GM21619 (cell line): ENCODE measurements at regions not wholly inside any gene's neighbourhood (a gene's known extent, or its start where the extent isn't known, plus 50 kb on each side); places are given as distances from the start of the nearest gene placed in this dataset.
"Not testable (repeated sequence)": the region's sequence is repeated elsewhere in the genome, so short reads cannot be mapped to it uniquely, and the experiment has no call there.

ENCODE experiments used
- ATAC-seq: cut with Tn5 transposase; IDR thresholded peaks from one replicate; pipeline ENCODE4 v1.9.1; 2021; ENCODE audit not compliant: unreplicated experiment

- ATAC-seq: no peak
These were observed 683.2 kb upstream of the IGFBP3 start for GRCh38 chr7:46604241-46604661.

DNA sequence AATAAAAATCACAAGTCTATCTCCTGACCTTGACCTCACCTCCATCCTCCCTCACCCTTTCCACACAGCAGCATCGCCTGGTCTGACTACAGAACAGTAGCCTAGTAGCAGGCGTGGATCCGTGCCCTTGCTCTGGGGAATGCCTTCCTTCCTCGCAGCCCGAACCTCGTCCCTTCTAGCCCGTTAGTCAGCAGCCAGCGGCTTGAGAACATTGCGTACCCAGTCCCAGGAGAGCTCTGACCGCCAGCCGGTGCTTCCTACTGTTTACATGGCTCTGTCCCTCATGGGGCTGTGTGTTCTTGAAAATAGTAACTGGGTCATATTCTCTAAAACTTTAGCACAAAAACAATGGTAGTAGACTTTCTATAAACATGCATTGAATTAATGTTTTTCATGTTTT lies 682.7 kb upstream of the IGFBP3 start:
- no peak for ATAC-seq

DNA sequence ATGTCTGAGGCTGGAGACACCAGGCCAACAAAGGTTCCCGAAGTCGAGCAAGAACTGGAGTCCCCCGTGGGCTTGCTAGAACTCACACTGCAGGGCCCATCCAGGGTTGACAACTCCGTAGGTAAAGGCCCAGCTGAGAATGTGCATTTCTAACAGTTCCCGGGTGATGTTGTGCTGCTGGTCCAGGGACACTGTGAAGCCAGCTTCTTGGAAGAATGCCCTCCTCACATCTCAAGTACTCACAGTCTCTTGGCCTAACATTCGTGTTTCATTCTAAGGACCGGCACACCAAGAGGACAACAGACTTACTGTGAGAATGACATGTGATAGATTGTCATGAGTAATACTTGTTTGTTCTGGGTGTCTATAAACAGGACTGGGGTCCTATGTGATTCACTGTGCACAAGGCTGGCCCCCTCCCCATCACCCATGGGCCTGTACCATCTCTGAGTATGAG lies 682.3 kb upstream of the IGFBP3 start:
- ATAC-seq: no peak

- no peak for ATAC-seq
These were observed 679.3 kb upstream of the IGFBP3 start for GRCh38 chr7:46600340-46600739.

GRCh38 chr7:46594831-46595230 lies 673.8 kb upstream of the IGFBP3 start:
- ATAC-seq: not testable (repeated sequence)

DNA sequence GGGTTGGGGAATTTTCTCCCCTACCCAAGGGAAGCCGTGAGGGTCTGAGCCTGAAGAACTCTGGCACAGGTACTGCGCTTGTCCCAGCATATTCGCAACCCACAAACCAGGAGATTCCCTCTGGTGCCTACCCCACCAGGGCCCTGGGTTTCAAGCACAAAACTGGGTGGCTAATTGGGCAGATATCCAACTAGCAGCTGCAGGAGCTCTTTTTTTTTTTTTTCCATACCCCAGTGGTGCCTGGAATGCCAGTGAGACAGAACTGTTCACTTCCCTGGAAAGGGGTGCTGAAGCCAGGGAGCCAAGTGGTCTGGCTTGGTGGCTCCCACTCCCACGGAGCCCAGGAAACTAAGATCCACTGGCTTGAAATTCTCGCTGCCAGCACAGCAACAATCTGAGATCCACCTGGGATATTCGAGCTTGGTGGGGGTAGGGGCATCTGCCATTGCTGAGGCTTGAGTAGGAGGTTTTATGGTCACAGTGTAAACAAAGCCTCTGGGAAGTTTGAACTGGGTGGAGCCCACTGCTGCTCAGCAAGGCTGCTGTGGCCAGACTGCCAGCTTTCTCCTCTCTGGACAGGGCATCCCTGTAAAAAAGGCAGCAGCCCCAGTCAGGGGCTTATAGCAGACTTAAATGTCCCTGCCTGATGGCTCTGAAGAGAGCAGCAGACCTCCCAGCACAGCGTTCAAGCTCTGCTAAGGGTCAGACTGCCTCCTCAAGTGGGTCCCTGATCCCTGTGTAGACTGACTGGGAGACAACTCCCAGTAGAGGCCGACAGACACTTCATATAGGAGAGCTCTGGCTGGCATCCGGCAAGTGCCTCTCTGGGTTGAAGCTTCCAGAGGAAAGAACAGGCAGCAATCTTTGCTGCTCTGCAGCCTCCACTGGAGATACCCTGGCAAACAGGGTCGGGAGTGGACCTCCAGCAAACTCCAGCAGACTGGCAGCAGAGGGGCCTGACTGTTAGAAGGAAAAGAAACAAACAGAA lies 670.1 kb upstream of the IGFBP3 start:
- ATAC-seq: not testable (repeated sequence)

GRCh38 chr7:46589286-46589685 lies 668.2 kb upstream of the IGFBP3 start:
- no peak for ATAC-seq

- ATAC-seq: no peak
These were observed 665.3 kb upstream of the IGFBP3 start for GRCh38 chr7:46586406-46586805.

DNA sequence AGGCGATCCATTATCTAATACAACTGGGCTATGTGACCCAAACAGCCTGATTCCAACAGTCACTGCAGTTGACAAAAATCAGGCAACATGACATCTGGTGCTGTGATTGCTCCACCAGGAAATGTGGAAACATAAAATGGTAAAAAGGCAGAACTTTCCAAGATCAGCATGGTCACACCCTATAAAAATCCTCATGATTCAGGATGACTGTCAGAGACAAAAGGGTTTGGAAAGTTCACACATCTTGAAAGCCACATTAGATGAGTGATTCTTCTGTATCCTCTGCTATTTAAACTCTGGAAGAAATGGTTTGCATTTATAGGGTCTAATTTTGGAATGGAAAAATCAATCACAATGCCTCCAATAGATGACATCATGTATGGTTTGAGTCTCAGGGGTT lies 662.6 kb upstream of the IGFBP3 start:
- ATAC-seq: no peak

DNA sequence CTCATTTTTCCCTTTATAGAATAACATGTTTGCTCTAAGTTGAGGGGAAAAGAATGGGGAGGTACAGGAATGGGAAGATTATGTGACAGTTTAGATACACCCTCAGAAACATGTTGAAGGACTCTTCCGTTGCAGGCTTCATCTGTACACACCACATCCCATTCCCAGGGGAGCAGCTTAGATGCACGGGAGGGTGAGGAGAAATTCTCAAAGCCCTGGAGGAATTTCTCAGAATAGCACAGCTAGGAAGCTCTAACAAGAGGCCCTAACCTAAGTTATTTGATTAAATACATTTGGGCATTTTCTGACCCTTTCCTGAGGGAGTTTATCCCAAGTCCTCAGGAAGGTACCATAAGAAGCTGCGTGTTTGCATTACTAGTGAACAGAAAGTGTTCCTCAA lies 660.2 kb upstream of the IGFBP3 start:
- no peak for ATAC-seq

- ATAC-seq: no peak
These were observed 659.7 kb upstream of the IGFBP3 start for GRCh38 chr7:46580766-46581165.

DNA sequence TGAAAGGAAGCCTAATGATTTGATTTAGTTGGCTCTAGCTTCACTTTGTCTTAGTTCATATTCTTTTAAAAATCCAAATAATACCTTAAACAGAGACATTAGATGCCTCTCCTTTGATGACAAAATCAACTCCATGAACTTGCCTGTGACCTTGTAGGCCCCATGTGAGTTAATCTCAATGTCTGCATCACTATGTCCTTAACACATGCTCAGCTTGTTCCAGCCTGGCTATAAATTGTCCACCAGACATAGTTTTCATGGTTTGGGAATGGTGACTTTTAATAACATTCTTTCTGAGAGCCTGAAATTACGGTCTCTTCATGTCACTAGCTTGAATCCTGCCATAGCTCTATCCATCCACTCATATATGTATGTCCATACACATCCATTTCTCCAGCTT lies 656.3 kb upstream of the IGFBP3 start:
- ATAC-seq: no peak

DNA sequence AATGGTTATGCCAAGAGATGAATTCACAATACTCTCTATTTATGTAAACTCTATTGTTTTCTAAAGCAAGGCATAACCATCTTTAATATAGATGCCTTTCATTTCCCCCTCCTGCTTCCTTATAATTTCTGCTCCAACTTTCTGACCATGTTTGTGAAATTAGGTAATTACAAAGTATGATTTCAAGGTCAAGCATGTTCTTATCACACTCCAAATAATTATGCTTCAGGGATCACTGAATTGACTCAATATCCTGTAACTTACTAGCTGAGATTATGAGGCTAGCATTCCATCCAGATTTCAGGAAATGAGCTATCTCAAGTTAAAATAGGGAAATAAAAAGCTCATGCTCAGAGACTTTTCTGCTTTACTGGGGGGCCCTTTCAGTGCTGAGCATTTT lies 655.9 kb upstream of the IGFBP3 start:
- no peak for ATAC-seq

DNA sequence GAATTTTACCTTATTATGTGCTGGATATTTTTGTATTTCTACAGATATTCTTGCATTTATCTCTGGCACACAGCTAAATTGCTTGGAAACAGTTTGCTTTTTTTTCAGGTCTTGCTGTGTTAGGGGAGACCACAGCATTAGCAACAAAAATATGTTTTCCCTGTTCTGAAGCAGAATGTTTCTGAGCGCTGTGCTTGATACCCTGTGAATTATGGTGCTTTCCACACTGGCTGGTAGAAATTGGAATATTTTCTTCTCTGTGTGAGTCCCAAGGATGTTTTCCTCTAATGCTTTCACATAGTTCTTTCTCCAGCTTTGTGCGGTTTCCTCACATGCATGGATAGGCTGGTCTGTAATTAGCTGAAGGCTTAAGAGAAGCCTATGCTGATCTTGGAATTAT lies 651.6 kb upstream of the IGFBP3 start:
- ATAC-seq: no peak

- no peak for ATAC-seq
These were observed 650.9 kb upstream of the IGFBP3 start for GRCh38 chr7:46571996-46572395.

- no peak for ATAC-seq
These were observed 648.0 kb upstream of the IGFBP3 start for GRCh38 chr7:46569133-46569465.

GRCh38 chr7:46568420-46569132 lies 647.5 kb upstream of the IGFBP3 start:
- no peak for ATAC-seq

DNA sequence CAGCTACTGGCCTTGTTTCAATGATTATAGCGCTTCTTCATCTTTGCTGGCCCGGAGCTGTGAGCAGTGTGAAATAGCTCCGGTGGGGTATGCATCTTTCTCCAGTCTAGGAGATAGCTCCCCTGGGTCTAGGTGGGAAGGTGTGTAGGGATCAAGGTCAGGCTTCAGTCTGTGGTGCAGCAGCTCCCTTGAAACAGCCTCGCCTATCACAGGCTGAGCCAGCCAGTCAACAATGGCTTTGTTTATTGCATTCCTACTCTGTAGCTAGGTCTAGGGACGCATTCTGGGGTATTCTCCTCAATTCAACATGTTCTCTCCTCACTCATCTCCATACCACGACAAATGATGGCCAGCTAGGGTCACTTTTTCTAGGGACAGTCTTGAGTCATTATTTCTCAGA lies 646.8 kb upstream of the IGFBP3 start:
- ATAC-seq: no peak

DNA sequence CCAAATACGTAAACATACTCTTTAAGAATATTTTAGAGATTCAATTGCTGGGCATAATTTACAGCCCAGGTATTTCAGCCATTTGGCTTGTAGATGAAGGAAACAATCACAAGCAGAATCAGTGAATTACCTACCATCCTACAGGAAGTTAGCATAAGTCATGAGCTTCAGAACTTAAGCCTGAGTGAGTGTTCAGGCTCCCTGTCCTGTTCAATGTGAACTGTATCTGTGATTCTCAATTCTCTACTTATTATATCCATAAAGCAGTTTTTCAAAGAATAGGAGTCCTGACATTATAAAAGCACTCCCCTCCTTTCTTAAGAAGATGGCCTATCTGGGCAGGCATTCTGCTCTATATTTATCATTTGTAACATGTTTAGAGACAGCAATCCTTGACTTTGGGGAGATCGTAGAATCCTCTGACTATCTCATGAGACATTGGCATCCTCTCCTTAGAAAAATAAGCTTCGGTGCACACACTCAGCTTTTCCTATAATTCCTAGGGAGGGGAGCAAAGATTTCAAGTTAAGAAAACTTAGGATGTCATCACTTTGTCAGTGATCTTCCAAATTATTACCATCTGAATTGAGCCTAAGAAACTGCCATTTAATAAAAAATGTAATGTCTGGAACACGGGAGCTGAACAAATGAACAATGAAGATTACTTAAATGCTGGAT lies 645.2 kb upstream of the IGFBP3 start:
- no peak for ATAC-seq

DNA sequence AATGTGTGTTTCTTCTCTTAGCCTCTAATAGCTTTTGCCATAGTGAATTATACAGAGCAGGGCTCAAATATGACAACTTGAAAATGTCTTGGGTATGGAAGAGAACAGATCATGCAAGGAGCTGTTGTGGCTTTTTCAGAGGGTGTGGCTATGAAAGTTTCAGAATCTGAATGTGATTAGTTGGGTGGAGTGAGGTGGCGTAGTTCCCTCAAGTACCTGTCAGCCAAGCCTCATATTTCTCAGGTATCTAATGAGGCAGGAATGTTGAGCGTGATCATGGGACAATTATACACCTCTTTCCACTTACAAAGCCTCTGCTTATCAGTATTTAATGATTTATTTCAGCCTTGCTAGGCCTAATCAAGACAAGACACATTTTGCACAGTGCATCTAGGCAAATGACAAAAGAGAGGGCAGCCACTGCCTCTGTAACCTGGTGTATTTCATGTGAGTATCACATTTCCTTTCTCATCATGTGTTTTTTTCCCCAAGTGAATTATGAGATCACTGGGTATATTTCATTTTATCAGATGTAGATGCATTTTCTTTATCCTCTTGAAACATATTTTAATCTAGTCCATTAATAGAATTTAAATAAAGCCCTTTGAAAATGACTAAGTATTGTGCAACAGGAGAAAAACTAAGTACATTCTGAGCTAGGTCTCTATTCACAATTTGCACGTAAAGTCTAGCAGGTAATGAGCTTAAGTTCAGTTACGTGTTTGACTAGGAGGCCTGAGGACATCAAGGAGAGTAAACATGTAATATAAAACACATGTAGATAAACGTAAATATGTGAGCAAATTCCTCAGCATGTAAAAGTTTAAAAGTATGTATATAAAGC lies 644.4 kb upstream of the IGFBP3 start:
- no peak for ATAC-seq
